ENCODE measurements at regions not wholly inside any gene's neighbourhood (a gene's known extent, or its start where the extent isn't known, plus 50 kb on each side); places are given as distances from the start of the nearest gene placed in this dataset.

DNA sequence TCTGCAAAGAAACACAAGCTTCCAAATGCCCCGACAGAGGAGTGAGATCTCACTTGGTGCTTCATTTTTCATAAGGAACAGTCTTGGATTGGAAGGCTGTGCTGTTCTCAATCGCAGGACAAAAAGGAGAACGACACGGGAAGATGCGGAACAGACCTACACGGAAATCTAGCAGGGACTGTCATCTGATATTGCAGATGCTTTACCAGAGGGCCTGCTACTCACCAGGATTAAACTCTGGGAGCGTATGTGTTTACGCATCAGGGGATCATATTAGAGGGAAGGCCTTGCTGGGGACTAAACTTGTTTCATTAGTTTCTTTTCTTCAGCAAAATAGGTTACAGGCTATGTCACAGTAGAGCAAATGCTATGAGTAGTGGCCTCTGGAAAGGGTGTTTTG lies 82.8 kb upstream of the EEPD1 start:
- H3K4me1 ChIP-seq (ENCODE audit: control insufficient read depth, insufficient read depth, low read length) = no peaks in the 10 kb centered on the region
- 87% methylated on average over 8 of the region's 8 CpGs for WGBS (ENCODE audit: insufficient coverage, insufficient replicate concordance, low lambda C conversion rate, missing lambda C conversion rate)
- no peak overlapping the region for H3K9ac ChIP-seq (ENCODE audit: control insufficient read depth, insufficient read depth, low read length)
- no peaks in the 10 kb centered on the region for H3K79me2 ChIP-seq (ENCODE audit: control insufficient read depth, insufficient read depth, low read length)
- no peak overlapping the region for H3K4me2 ChIP-seq (ENCODE audit: control insufficient read depth, insufficient read depth)
- intact Hi-C loops (cut with micrococcal nuclease; ENCODE audit: unreplicated experiment) = no loop called here
- CTCF ChIA-PET = no interaction called here
- FAIRE-seq = no peak
- no peaks in the 10 kb centered on the region for H3K9me3 ChIP-seq (replicated peaks; ENCODE audit: control insufficient read depth, insufficient read depth, low read length)
- in situ Hi-C loops (cut with MboI) = no loop called here
- SMC1A ChIA-PET (ENCODE audit: uncharacterized antibody, unreplicated experiment) = no interaction called here
- no peak for ATAC-seq
- no peak overlapping the region for H3K4me3 ChIP-seq
- DNase-seq (ENCODE audit: low read depth, low spot score) = no peak
- no peaks in the 10 kb centered on the region for H3K36me3 ChIP-seq (ENCODE audit: control insufficient read depth in 2 of 2, insufficient read depth in 2 of 2, low read length in 1 of 2)
- POLR2A ChIA-PET = no interaction called here
- no peak overlapping the region for H2AFZ ChIP-seq (ENCODE audit: control insufficient read depth, low read depth, low read length)
- no TSS peak for BruUV-seq (replicated peaks)
- no peak overlapping the region for H3K27ac ChIP-seq (ENCODE audit: control insufficient read depth, insufficient read depth)
- H4K20me1 ChIP-seq (ENCODE audit: control insufficient read depth, insufficient read depth) = no peaks in the 10 kb centered on the region
- RAD21 ChIA-PET (ENCODE audit: unreplicated experiment) = no interaction called here
- no peaks in the 10 kb centered on the region; a peak in 3 of 4 replicates for H3K27me3 ChIP-seq (replicated peaks in 1 of 2; ENCODE audit: control insufficient read depth in 2 of 2, insufficient read depth in 2 of 2, low read length in 1 of 2)
- TF ChIP-seq RCOR1 (conservative IDR thresholded peaks at IDR 0.05; ENCODE audit: low read depth, low read length) (no peak), ZNF274 (IDR thresholded peaks at IDR 0.05; ENCODE audit: insufficient read depth, insufficient read length) (no peak), ETV6 (conservative IDR thresholded peaks at IDR 0.05 in 1 of 2, IDR thresholded peaks at IDR 0.05 in 1 of 2; ENCODE audit: borderline replicate concordance in 1 of 2, low read depth in 1 of 2) (no peak), EZH2 (IDR thresholded peaks at IDR 0.05; ENCODE audit: borderline replicate concordance, control insufficient read depth, low read depth, low read length) (no peak), RFX5 (IDR thresholded peaks at IDR 0.05; ENCODE audit: low read depth, low read length) (no peak), RBBP5 (conservative IDR thresholded peaks at IDR 0.05) (no peak), POLR2AphosphoS5 (IDR thresholded peaks at IDR 0.05; ENCODE audit: low read length) (no peak), ZZZ3 (IDR thresholded peaks at IDR 0.05; ENCODE audit: control insufficient read depth, insufficient read length, low read depth) (no peak), ZBED1 (IDR thresholded peaks at IDR 0.05; ENCODE audit: borderline replicate concordance) (no peak), JUNB (IDR thresholded peaks at IDR 0.05) (no peak), CHD2 (IDR thresholded peaks at IDR 0.05; ENCODE audit: borderline replicate concordance, low read depth, low read length) (no peak)
- TF ChIP-seq, protein P1, sequence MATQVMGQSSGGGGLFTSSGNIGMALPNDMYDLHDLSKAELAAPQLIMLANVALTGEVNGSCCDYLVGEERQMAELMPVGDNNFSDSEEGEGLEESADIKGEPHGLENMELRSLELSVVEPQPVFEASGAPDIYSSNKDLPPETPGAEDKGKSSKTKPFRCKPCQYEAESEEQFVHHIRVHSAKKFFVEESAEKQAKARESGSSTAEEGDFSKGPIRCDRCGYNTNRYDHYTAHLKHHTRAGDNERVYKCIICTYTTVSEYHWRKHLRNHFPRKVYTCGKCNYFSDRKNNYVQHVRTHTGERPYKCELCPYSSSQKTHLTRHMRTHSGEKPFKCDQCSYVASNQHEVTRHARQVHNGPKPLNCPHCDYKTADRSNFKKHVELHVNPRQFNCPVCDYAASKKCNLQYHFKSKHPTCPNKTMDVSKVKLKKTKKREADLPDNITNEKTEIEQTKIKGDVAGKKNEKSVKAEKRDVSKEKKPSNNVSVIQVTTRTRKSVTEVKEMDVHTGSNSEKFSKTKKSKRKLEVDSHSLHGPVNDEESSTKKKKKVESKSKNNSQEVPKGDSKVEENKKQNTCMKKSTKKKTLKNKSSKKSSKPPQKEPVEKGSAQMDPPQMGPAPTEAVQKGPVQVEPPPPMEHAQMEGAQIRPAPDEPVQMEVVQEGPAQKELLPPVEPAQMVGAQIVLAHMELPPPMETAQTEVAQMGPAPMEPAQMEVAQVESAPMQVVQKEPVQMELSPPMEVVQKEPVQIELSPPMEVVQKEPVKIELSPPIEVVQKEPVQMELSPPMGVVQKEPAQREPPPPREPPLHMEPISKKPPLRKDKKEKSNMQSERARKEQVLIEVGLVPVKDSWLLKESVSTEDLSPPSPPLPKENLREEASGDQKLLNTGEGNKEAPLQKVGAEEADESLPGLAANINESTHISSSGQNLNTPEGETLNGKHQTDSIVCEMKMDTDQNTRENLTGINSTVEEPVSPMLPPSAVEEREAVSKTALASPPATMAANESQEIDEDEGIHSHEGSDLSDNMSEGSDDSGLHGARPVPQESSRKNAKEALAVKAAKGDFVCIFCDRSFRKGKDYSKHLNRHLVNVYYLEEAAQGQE (IDR thresholded peaks at IDR 0.05; ENCODE audit: low read depth, low read length) = no peak
- TF ChIP-seq, protein P2, sequence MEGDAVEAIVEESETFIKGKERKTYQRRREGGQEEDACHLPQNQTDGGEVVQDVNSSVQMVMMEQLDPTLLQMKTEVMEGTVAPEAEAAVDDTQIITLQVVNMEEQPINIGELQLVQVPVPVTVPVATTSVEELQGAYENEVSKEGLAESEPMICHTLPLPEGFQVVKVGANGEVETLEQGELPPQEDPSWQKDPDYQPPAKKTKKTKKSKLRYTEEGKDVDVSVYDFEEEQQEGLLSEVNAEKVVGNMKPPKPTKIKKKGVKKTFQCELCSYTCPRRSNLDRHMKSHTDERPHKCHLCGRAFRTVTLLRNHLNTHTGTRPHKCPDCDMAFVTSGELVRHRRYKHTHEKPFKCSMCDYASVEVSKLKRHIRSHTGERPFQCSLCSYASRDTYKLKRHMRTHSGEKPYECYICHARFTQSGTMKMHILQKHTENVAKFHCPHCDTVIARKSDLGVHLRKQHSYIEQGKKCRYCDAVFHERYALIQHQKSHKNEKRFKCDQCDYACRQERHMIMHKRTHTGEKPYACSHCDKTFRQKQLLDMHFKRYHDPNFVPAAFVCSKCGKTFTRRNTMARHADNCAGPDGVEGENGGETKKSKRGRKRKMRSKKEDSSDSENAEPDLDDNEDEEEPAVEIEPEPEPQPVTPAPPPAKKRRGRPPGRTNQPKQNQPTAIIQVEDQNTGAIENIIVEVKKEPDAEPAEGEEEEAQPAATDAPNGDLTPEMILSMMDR (IDR thresholded peaks at IDR 0.05 in 2 of 3, conservative IDR thresholded peaks at IDR 0.05 in 1 of 3; ENCODE audit: control insufficient read depth in 2 of 3, extremely low read depth in 1 of 3, insufficient read depth in 1 of 3, low read depth in 3 of 3, low read length in 3 of 3) = no peak
- TF ChIP-seq, protein P3, sequence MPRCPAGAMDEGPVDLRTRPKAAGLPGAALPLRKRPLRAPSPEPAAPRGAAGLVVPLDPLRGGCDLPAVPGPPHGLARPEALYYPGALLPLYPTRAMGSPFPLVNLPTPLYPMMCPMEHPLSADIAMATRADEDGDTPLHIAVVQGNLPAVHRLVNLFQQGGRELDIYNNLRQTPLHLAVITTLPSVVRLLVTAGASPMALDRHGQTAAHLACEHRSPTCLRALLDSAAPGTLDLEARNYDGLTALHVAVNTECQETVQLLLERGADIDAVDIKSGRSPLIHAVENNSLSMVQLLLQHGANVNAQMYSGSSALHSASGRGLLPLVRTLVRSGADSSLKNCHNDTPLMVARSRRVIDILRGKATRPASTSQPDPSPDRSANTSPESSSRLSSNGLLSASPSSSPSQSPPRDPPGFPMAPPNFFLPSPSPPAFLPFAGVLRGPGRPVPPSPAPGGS (IDR thresholded peaks at IDR 0.05; ENCODE audit: borderline replicate concordance, insufficient read depth, low read depth, low read length, poor library complexity, severe bottlenecking) = no peak
- TF ChIP-seq, protein P4, sequence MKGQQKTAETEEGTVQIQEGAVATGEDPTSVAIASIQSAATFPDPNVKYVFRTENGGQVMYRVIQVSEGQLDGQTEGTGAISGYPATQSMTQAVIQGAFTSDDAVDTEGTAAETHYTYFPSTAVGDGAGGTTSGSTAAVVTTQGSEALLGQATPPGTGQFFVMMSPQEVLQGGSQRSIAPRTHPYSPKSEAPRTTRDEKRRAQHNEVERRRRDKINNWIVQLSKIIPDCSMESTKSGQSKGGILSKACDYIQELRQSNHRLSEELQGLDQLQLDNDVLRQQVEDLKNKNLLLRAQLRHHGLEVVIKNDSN (IDR thresholded peaks at IDR 0.05; ENCODE audit: borderline replicate concordance, extremely low read length, insufficient read depth, low read depth, low read length) = no peak
